H1 (cell line): ENCODE measurements at regions not wholly inside any gene's neighbourhood (a gene's known extent, or its start where the extent isn't known, plus 50 kb on each side); places are given as distances from the start of the nearest gene placed in this dataset.

Experiments used
- CTCF ChIA-PET: fragments of 300-600 bp; sonication (Branson Sonifier 250); formaldehyde crosslinking; loops from one replicate; lab custom pipeline; 2021; ENCODE audit not compliant: partially characterized antibody; lab: Charles Lee
- POLR2A ChIA-PET: fragments of 300-600 bp; sonication (Branson Sonifier 250); formaldehyde crosslinking; loops from one replicate; lab custom pipeline; 2021; ENCODE audit warnings: inconsistent platforms; ENCODE audit not compliant: partially characterized antibody; lab: Charles Lee
- DNase-seq, 2 experiments: peaks; one replicate each; pipeline versions ENCODE4 v3.0.0 to v3.0.0-alpha.2; 2010 to 2022; ENCODE audit warnings: low spot score in 2 of 2, low read depth in 1 of 2, mixed read lengths in 1 of 2
- FAIRE-seq: peaks from 2 replicates; lab custom pipeline; 2011; peaks lifted over from hg19 to GRCh38; lab: Jason Lieb, UNC
- H2AFZ ChIP-seq: 2 replicates; pipeline ENCODE4 v1.8.1; 2012; ENCODE audit warnings: low read length, inconsistent platforms
- H2AK5ac ChIP-seq: 2 replicates; pipeline ENCODE4 v1.6.1; 2013; ENCODE audit warnings: low read depth, low read length
- H2BK120ac ChIP-seq: replicated peaks from 2 replicates; pipeline ENCODE3; 2013; ENCODE audit warnings: low read depth, low read length, inconsistent platforms
- H2BK12ac ChIP-seq: 2 replicates; pipeline ENCODE4 v1.6.1; 2013; ENCODE audit warnings: low read depth, low read length
- H2BK15ac ChIP-seq: 2 replicates; pipeline ENCODE4 v1.6.1; 2013; ENCODE audit warnings: low read length
- H2BK20ac ChIP-seq: 2 replicates; pipeline ENCODE4 v1.6.1; 2013; ENCODE audit warnings: low read length
- H2BK5ac ChIP-seq: 2 replicates; pipeline ENCODE4 v1.6.1; 2013; ENCODE audit warnings: low read depth, low read length
- H3K14ac ChIP-seq: 2 replicates; pipeline ENCODE4 v1.6.1; 2013; ENCODE audit warnings: inconsistent platforms; ENCODE audit not compliant: insufficient read length
- H3K18ac ChIP-seq: 2 replicates; pipeline ENCODE4 v1.6.1; 2013; ENCODE audit warnings: low read length; ENCODE audit errors: extremely low read depth
- H3K23ac ChIP-seq: 2 replicates; pipeline ENCODE4 v1.6.1; 2013; ENCODE audit warnings: inconsistent platforms; ENCODE audit not compliant: insufficient read length
- H3K23me2 ChIP-seq: 2 replicates; pipeline ENCODE4 v1.6.1; 2013; ENCODE audit warnings: low read depth, low read length
- H3K27ac ChIP-seq: 2 replicates; pipeline ENCODE4 v1.6.1; 2011; ENCODE audit warnings: low read depth, low read length, inconsistent platforms
- H3K27me3 ChIP-seq, 4 experiments: replicated peaks in 1 of 4; 1 replicate in 1 of 4; 2 replicates in 3 of 4; pipeline versions ENCODE4 v1.6.1 to v1.8.1; 2011 to 2013; ENCODE audit warnings: low read length in 3 of 4, mild to moderate bottlenecking in 3 of 4, inconsistent platforms in 2 of 4, mixed read lengths in 2 of 4, moderate library complexity in 1 of 4; ENCODE audit not compliant: control insufficient read depth in 3 of 4, insufficient read depth in 3 of 4; ENCODE audit errors: extremely low read depth in 1 of 4
- H3K36me3 ChIP-seq, 4 experiments: 2 replicates each; pipeline versions ENCODE4 v1.6.1 to v1.8.1; 2011 to 2013; ENCODE audit warnings: mild to moderate bottlenecking in 4 of 4, low read length in 3 of 4, moderate library complexity in 2 of 4, control low read depth in 1 of 4, inconsistent platforms in 1 of 4; ENCODE audit not compliant: insufficient read depth in 4 of 4, control insufficient read depth in 2 of 4
- H3K4ac ChIP-seq: replicated peaks from 2 replicates; pipeline ENCODE3; 2013; ENCODE audit warnings: low read length, low read depth, mixed read lengths, inconsistent platforms; ENCODE audit not compliant: insufficient read length
- H3K4me1 ChIP-seq, 4 experiments: replicated peaks in 1 of 4; 1 replicate in 1 of 4; 2 replicates in 3 of 4; pipeline versions ENCODE4 v1.6.1 to v1.8.1; 2011 to 2013; ENCODE audit warnings: low read length in 3 of 4, inconsistent platforms in 2 of 4, mixed read lengths in 1 of 4; ENCODE audit not compliant: insufficient read depth in 4 of 4, control insufficient read depth in 3 of 4
- H3K4me2 ChIP-seq, 2 experiments: 2 replicates each; pipeline versions ENCODE4 v1.6.1 to v1.8.1; 2011 to 2013; ENCODE audit warnings: low read depth in 2 of 2, low read length in 2 of 2, control low read depth in 1 of 2, inconsistent platforms in 1 of 2, mild to moderate bottlenecking in 1 of 2; ENCODE audit not compliant: insufficient read depth in 1 of 2
- H3K4me3 ChIP-seq, 4 experiments: fragments of 200-600, 300-600 bp in 1 of 4; sonication (generic), shearing (Covaris generic), sonication (Bioruptor Twin) in 1 of 4; 2 replicates each; pipeline versions ENCODE4 v1.5.1 to v1.8.1; 2011 to 2016; ENCODE audit warnings: low read length in 4 of 4, low read depth in 3 of 4, control low read depth in 2 of 4, inconsistent platforms in 2 of 4, mild to moderate bottlenecking in 2 of 4, mixed read lengths in 1 of 4, moderate library complexity in 1 of 4; ENCODE audit not compliant: insufficient read depth in 2 of 4; ENCODE audit errors: extremely low read depth in 1 of 4
- H3K56ac ChIP-seq: replicated peaks from 2 replicates; pipeline ENCODE3; 2013; ENCODE audit warnings: low read depth, mild to moderate bottlenecking, mixed read lengths, low read length, inconsistent platforms; ENCODE audit not compliant: insufficient read length
- H3K79me1 ChIP-seq: 2 replicates; pipeline ENCODE4 v1.6.1; 2013; ENCODE audit warnings: low read depth, low read length, control low read depth
- H3K79me2 ChIP-seq, 2 experiments: 2 replicates each; pipeline versions ENCODE4 v1.6.1 to v1.8.1; 2012 to 2013; ENCODE audit warnings: low read length in 2 of 2, mild to moderate bottlenecking in 2 of 2, inconsistent platforms in 1 of 2; ENCODE audit not compliant: insufficient read depth in 2 of 2, control insufficient read depth in 1 of 2
- H3K9ac ChIP-seq, 4 experiments: replicated peaks in 1 of 4; 1 replicate in 1 of 4; 2 replicates in 3 of 4; pipeline versions ENCODE4 v1.6.1 to v1.8.1; 2011 to 2013; ENCODE audit warnings: low read depth in 3 of 4, low read length in 3 of 4, control low read depth in 2 of 4, mild to moderate bottlenecking in 2 of 4, moderate library complexity in 2 of 4, inconsistent platforms in 1 of 4; ENCODE audit errors: extremely low read depth in 1 of 4
- H3K9me3 ChIP-seq, 2 experiments: 2 replicates each; pipeline versions ENCODE4 v1.6.1 to v1.8.1; 2012 to 2013; ENCODE audit warnings: mild to moderate bottlenecking in 2 of 2, moderate library complexity in 2 of 2, control low read depth in 1 of 2, inconsistent platforms in 1 of 2, low read depth in 1 of 2, low read length in 1 of 2, mixed read lengths in 1 of 2; ENCODE audit not compliant: insufficient read depth in 2 of 2
- H4K20me1 ChIP-seq, 2 experiments: replicated peaks in 1 of 2; 2 replicates each; pipeline versions ENCODE3 to v1.8.1; 2011 to 2013; ENCODE audit warnings: inconsistent platforms in 2 of 2, low read length in 2 of 2, mild to moderate bottlenecking in 1 of 2; ENCODE audit not compliant: insufficient read depth in 2 of 2, control insufficient read depth in 1 of 2
- H4K5ac ChIP-seq: 2 replicates; pipeline ENCODE4 v1.6.1; 2013; ENCODE audit warnings: low read length, low read depth, mixed read lengths, inconsistent platforms; ENCODE audit not compliant: insufficient read length
- H4K8ac ChIP-seq: 2 replicates; pipeline ENCODE4 v1.8.0; 2013; ENCODE audit warnings: mild to moderate bottlenecking, moderate library complexity, low read length, inconsistent platforms; ENCODE audit not compliant: insufficient read depth; ENCODE audit errors: extremely low read depth
- H4K91ac ChIP-seq: replicated peaks from 2 replicates; pipeline ENCODE3; 2013; ENCODE audit warnings: low read length, mixed read lengths, inconsistent platforms; ENCODE audit not compliant: insufficient read length
- BACH1 ChIP-seq: IDR thresholded peaks from 2 replicates; pipeline ENCODE4 v1.6.1; 2012; ENCODE audit warnings: low read length, improper control_type of control experiment
- CHD1 ChIP-seq: IDR thresholded peaks from 2 replicates; pipeline ENCODE4 v1.6.1; 2012; ENCODE audit warnings: low read depth, low read length, improper control_type of control experiment
- CREB1 ChIP-seq: IDR thresholded peaks from 2 replicates; pipeline ENCODE4 v1.6.1; 2012; ENCODE audit warnings: inconsistent platforms
- FOSL1 ChIP-seq: IDR thresholded peaks from 2 replicates; pipeline ENCODE4 v1.6.1; 2011; ENCODE audit warnings: mild to moderate bottlenecking, low read depth, low read length, moderate library complexity; ENCODE audit not compliant: insufficient read depth
- GTF2F1 ChIP-seq: IDR thresholded peaks from 2 replicates; pipeline ENCODE4 v1.6.1; 2012; ENCODE audit warnings: low read depth, low read length, improper control_type of control experiment, borderline replicate concordance
- HDAC2 ChIP-seq, 2 experiments: fragments of 300-600 bp in 1 of 2; sonication (generic) in 1 of 2; IDR thresholded peaks; 2 replicates each; pipeline ENCODE4 v1.6.1; 2011 to 2012; ENCODE audit warnings: low read depth in 2 of 2, low read length in 2 of 2, mild to moderate bottlenecking in 2 of 2, moderate library complexity in 2 of 2, borderline replicate concordance in 1 of 2, inconsistent platforms in 1 of 2
- JUND ChIP-seq: IDR thresholded peaks from 2 replicates; pipeline ENCODE4 v1.6.1; 2011; ENCODE audit warnings: mild to moderate bottlenecking, improper control_type of control experiment, low read length
- KDM5A ChIP-seq: fragments of 200-600 bp; IDR thresholded peaks from 2 replicates; pipeline ENCODE4 v1.7.1; 2012; ENCODE audit warnings: mild to moderate bottlenecking, low read length, inconsistent platforms, mixed read lengths
- MAFK ChIP-seq: IDR thresholded peaks from 2 replicates; pipeline ENCODE4 v1.6.1; 2012; ENCODE audit warnings: low read depth, mild to moderate bottlenecking, improper control_type of control experiment, low read length
- RAD21 ChIP-seq, 2 experiments: IDR thresholded peaks in 1 of 2; conservative IDR thresholded peaks in 1 of 2; 2 replicates each; pipeline ENCODE4 v1.6.1; 2011; ENCODE audit warnings: low read depth in 2 of 2, low read length in 2 of 2, improper control_type of control experiment in 1 of 2, inconsistent platforms in 1 of 2, mild to moderate bottlenecking in 1 of 2, moderate library complexity in 1 of 2
- RBBP5 ChIP-seq: IDR thresholded peaks from 2 replicates; pipeline ENCODE4 v1.7.1; 2012; ENCODE audit warnings: low read depth, mild to moderate bottlenecking, inconsistent platforms, low read length, moderate library complexity, borderline replicate concordance
- RFX5 ChIP-seq: IDR thresholded peaks from 2 replicates; pipeline ENCODE4 v1.6.1; 2011; ENCODE audit warnings: low read depth, low read length, improper control_type of control experiment, borderline replicate concordance
- SAP30 ChIP-seq: fragments of 300-600 bp; sonication (generic); IDR thresholded peaks from 2 replicates; pipeline ENCODE4 v1.7.1; 2012; ENCODE audit warnings: low read length, moderate library complexity, mild to moderate bottlenecking, inconsistent platforms; ENCODE audit not compliant: insufficient read depth, insufficient replicate concordance
- SP1 ChIP-seq: IDR thresholded peaks from 2 replicates; pipeline ENCODE4 v1.6.1; 2011; ENCODE audit warnings: low read depth, low read length
- SUZ12 ChIP-seq: fragments of 200-600 bp; sonication (generic); IDR thresholded peaks from 2 replicates; pipeline ENCODE4 v1.6.1; 2012; ENCODE audit warnings: mild to moderate bottlenecking, inconsistent platforms, low read length, moderate library complexity, mixed read lengths
- TAF7 ChIP-seq: optimal IDR thresholded peaks from 2 replicates; pipeline ENCODE3; 2011; ENCODE audit warnings: low read depth, mild to moderate bottlenecking, inconsistent platforms, low read length, moderate library complexity, borderline replicate concordance

- no peaks in the 10 kb centered on the region for H3K79me2 ChIP-seq
- H3K79me1 ChIP-seq, result no peaks in the 10 kb centered on the region
- ChIA-PET POLR2A (interaction anchor here (0.8 kb wide), 1 partner anchor 362 kb away, joined by 3 read pairs; no protein-coding TSS in a partner anchor), CTCF (no interaction called here)
- no peaks in the 10 kb centered on the region for H3K27me3 ChIP-seq
- H3K18ac ChIP-seq, result no peak overlapping the region
- H4K5ac ChIP-seq, result no peak overlapping the region
- H3K23me2 ChIP-seq, result no peaks in the 10 kb centered on the region
- no peak overlapping the region for H2BK20ac ChIP-seq
- H2BK15ac ChIP-seq, result no peak overlapping the region
- H3K14ac ChIP-seq, result no peak overlapping the region
- H4K20me1 ChIP-seq, result no peaks in the 10 kb centered on the region
- no peak overlapping the region for H3K4ac ChIP-seq
- no peak overlapping the region for H2BK120ac ChIP-seq
- no peak overlapping the region for H2BK5ac ChIP-seq
- H4K91ac ChIP-seq, result no peak overlapping the region
- H3K4me2 ChIP-seq, result no peak overlapping the region
- H3K4me1 ChIP-seq, result no peaks in the 10 kb centered on the region
- no peak for FAIRE-seq
- H3K27ac ChIP-seq, result no peak overlapping the region
- no peak overlapping the region for H4K8ac ChIP-seq
- H3K9me3 ChIP-seq, result no peaks in the 10 kb centered on the region
- H3K9ac ChIP-seq, result no peak overlapping the region
- H3K36me3 ChIP-seq, result no peaks in the 10 kb centered on the region
- no peak overlapping the region for H3K56ac ChIP-seq
- no peak overlapping the region for H3K4me3 ChIP-seq
- H3K23ac ChIP-seq, result no peak overlapping the region
- no peak overlapping the region for H2AFZ ChIP-seq
- H2AK5ac ChIP-seq, result no peak overlapping the region
- no peak overlapping the region for H2BK12ac ChIP-seq
- no peak for DNase-seq
- TF ChIP-seq HDAC2 (IDR thresholded peaks at IDR 0.05; ENCODE audit: borderline replicate concordance in 1 of 2, low read depth in 2 of 2, low read length in 2 of 2) (no peak), GTF2F1 (no peak), CREB1 (no peak), SUZ12 (no peak), RAD21 (IDR thresholded peaks at IDR 0.05 in 1 of 2, conservative IDR thresholded peaks at IDR 0.05 in 1 of 2; ENCODE audit: low read depth in 2 of 2, low read length in 2 of 2) (no peak), CHD1 (no peak), BACH1 (no peak), KDM5A (no peak), JUND (no peak), SAP30 (no peak), SP1 (no peak), FOSL1 (no peak), RFX5 (no peak), MAFK (no peak), TAF7 (no peak), RBBP5 (no peak)
These were observed 1023.5 kb upstream of the B3GALT2 start for GRCh38 chr1:194209920-194210319.
